ENCODE measurements at regions not wholly inside any gene's neighbourhood (a gene's known extent, or its start where the extent isn't known, plus 50 kb on each side); places are given as distances from the start of the nearest gene placed in this dataset.
"Not testable (repeated sequence)": the region's sequence is repeated elsewhere in the genome, so short reads cannot be mapped to it uniquely, and the experiment has no call there.

DNA sequence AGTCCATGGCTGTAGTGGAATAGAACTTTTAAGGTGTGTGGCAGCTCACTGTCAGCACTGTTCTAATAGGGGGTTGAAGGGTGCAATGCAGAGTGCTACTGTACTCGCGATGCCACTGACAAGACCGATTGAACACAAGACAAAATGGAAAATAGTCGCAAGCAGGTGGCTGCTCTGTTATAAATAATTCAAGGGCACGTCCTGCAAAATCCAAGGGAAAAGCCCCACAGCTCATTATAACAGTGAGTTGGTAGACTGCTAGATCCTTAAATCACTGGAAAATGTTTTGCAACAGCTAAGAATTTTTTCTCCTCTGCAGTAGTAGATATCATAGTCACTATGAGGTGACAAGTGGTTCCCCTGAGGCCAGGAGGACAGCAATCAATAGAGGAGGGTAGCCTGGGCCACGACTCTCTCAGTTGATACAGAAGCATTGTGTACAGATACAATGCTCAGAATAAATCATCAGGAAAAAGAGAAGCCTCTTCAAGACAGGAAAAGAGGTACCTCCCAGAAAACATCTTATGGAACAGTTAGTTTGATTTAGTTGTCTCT, 926.3 kb downstream of the TLE4 start:
- DNase-seq: no peak

DNA sequence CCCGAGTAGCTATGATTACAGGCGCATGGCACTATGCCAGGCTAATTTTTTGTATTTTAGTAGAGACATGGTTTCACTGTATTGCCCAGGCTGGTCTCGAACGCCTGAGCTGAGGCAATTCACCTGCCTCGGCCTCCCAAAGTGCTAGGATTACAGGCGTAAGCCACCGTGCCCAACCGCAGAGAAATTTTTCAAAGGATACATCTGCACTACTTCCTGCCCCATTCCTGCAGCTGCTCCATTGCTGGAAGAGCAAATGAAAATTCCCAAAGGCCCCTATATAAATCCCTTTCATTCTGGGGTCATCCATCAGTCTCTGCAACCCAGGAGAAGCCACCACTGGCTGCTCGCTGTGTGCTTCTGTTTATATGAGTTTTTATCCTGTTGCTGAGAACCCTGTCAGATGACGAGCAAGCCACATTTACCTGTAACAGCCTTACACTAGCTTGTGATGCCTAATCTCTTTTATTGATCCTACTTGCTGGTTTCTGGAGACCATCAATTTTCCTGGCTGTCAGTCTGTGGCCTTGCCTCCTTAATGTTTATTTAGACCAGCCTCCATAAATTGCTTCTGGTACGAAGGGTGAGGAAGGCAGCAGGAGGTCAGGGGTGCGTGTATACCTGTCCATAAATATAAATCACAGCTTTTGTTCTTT, 925.3 kb downstream of the TLE4 start:
- no peak for DNase-seq

DNA sequence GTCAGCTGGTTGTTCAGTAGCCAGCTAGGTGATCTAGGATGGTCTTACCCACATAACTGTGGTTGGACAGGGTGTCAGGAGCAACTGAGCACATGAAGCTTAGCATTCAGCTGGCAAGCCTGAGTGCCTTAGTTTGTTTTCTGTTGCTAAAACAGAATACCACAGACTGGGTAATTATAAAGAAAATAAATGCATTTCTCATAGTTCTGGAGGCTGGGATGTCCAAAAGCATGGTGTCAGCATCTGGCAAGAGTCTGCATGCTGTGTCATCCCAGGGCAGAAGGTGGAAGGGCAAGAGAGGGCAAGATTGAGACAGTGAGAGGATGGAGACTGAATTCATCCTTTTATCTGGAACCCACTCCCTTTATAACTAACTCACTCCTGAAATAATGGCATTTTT, 921.5 kb downstream of the TLE4 start:
- DNase-seq: no peak

DNA sequence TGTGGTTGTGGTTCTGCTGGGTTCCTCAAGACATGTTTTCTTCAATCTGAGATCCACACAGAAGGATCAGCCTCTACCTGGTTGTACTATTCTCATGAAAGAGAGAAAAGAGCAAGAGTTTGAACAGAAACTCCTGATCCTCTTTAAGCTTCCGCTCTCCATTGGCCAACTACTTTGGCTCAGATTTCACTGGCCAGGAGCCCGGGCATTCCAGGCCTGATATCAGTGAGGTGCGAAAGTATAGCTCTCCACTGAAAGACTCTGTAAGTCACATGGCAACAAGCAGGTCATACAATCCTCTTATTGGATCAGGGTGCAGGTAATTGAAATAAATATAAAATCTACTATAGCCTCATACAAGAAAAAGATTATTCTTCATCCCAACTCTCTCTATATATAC, 920.5 kb downstream of the TLE4 start:
- DNase-seq: no peak

DNA sequence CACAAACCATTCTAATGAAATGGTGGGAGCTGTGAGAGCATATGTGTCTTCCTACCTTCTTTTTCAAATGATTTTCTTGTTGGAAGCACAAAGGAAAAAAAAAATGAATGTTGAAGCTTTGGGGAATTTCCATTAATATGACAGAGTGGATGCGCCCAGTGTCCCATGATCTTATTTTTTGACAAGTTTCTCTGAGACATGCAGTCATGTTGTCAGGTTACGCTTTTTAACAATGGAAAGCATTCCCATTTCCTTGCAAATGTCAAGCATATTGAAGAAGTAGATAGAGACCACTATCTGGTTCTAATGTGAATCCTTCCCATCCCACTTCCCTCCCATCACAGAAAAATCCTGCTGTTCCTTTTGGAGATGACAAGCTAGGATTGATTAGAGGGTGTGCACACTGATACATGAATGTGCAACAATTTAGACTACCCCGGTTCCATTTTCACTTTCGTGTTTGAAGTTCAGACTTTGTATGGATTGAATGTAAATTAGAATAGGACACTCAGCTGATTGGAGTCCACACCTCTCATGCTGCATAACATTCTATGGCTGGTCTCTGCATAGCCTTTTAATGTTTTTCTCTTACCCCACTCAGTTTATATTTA, 919.4 kb downstream of the TLE4 start:
- DNase-seq: no peak

DNA sequence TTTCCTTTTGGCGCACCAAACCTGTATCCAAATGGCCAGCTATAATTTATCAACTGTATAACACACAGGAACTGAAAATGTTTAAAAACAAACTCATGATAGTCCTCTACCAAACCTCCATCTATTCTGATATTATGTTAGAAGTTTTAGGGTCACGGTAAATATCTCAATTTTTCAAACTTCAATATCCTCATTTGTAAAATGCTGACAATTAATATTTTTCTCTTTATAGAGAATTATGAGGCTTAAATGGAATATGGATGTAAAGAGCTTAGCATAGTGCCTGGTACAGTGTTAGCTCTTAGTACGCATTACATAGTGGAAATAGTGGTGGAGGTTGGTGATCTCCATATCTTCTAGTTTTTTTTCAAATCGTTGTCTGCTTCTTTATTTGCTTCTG, 917.6 kb downstream of the TLE4 start:
- DNase-seq: no peak

DNA sequence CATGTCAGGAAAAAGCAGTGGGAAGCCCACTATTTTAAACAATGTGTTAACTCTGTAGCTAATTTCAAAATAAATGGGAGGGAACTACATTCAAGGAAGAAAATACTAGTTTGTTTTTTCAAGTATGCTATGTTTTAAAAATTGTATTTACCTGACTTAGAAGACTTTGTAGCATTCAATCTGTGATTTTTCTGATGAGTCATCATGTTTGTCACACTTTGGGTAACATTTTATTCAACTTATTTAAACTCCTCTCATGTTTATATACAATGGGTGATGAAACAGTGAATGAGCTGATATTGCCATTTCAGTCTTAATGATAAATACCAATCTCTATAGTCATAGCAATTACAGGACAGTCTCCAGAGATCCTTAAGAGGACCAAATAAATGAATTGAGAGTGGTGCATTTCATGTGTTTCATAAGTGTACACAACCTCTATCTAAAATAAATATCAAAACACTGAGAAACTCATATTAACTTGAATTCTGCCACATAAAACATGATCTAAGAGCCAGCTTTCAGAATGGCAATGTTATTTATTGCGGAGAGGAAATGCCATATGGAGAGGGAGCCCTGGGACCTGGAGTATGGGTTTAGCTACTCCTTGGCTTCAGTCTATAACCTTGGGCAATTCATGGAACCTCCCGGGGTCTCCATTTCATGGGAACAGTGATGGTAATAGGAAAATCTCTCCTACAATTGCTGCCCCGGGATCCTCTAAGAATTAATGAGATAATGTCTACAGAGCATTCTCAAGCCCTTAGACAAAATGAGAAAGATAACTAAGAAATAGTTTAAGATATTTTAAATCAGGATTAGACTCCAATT, 913.9 kb downstream of the TLE4 start:
- no peak for DNase-seq

DNA sequence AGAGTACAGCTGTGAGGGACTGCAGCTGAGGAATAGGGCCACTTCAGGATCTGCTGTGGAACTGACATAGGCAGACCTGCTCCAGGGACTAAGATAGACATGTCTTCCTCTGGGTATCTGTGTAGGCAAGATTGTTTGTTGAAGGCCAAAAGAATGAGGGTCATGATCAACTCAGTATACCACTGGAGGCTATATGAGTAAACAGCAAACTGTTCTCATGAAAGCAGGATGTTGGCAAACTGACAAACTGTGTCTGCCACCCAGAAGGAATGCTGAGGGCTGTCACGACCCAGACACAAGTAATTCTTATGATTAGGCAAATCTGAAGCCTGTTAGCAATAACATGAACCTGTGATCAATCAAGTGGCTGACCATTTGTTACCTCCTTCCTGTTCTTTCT, 910.5 kb downstream of the TLE4 start:
- DNase-seq: not testable (repeated sequence)

DNA sequence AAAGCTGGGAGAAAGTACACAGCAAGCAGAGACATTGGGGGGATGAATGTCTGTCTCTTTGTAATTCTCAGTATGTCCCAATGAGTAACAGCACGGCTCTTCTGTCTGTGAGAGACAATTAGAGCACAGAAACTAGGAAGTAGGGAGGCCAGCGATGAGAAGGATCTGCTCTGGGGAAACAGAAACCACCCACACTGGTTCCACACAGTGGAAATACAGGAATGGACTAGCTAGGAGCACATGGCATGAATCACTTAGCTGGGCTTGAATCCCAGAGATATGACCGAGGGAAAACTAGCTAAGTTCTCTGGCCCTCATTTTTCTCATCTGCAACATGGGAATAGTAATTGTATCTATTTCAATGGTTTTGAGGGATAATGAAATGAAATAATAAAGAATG, 895.9 kb downstream of the TLE4 start:
- no peak for DNase-seq

DNA sequence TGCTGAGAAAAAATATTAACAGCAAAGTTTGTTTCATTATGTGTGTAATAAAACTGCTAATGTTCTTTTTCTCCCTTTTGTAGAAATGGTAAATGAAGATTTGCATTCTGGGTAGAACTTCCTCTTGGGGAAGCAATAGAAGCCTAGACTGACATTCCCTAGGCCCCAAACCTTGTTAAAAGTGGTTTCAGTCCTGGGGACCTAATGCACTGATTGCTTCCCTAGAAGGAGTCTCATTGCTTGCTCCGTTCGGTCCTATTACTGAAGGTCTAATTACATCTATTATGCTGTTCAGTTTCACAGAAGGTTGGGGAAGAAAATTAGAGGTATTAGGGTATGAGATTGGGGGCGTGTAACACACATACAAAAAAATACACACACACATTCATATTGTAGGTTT, 893.8 kb downstream of the TLE4 start:
- DNase-seq: no peak

DNA sequence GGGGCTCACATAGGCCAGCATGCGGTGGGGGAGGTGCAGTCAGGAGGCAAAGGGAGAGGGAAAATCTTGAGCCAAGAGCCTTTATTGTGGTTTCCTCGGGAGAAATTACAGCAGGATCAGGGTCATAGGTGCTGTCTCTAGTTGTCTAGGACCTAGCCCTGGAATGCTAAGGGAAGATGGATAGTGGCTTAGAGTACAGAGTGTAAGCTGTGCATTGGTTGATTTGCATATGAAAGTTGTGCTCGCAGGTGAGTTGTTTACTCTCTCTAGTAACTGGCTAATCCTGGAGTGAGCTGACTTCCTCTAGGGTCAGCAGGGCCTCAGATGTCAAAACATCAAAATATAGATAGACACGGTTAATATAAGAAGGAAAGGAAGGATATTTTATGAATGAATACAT, 877.7 kb downstream of the TLE4 start:
- no peak for DNase-seq

DNA sequence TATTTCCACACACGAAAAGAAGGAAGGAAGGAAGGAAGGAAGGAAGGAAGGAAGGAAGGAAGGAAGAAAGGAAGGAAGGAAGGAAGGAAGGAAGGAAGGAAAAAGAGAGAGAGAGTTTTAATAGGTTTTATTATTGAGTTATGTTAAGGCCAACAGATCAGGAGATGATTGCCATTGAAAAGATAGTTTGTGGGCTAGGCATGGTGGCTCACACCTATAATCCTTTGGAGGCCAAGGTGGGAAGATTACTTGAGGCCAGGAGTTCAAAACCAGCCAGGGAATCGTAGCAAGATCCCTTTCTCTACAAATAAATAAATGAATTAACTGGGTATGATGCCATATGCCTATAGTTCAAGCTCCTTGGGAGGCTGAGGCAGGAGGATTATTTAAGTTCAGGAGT, 877.2 kb downstream of the TLE4 start:
- no peak for DNase-seq

DNA sequence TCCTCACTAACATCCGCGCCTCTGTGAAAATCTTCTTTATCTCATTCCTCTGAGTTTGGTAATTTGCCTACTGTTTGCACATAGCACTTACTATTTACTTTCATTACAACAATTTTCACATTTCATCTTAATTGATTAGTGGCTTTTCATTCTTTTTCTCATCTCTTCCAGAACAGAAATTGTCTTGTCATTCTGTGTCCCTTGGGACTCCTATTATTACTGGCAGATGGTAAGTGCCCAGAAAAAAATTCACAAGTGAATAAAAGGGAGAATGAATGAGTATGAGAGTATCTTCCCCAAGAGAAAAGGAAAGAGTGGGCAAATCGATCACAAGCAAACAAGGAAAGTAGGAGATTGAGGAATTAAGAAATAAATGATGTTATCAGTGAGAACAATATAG, 876.1 kb downstream of the TLE4 start:
- no peak for DNase-seq

DNA sequence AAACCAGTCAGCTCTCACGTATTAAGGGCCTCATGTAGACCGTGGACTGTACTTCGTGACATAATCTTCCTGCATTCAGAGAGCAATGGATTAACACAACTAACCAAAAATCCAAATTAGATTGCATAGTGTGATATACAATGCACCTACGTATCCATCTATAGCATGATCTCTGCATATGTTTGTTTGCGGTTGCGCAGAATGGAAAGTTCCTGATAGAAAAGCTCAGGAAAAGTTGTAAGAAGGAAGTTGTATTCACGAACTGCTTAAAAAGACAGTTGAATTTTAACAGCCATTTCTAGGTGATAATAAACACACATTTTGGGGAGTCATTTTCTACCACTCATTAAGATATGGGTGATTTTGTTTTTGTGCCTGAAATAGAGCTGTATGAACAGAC, 869.0 kb downstream of the TLE4 start:
- DNase-seq: no peak

DNA sequence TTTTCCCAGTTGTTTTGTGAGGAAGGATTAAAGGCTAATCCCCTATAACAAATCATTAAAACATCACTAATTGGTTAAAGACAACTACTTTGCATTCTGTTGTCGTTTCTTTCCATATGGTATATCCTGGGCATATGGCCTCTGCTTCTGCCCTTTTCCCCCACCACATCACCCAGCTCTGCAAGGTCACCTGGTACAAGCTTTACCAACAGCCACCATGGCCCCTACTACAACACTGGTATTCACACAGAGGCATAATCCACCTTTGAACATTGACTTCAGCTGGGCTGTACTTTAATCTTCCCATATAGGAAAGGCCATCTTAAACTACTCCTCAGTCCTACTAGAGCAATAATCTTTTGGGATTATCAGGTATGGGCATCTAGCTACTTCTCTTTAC, 866.1 kb downstream of the TLE4 start:
- no peak for DNase-seq

DNA sequence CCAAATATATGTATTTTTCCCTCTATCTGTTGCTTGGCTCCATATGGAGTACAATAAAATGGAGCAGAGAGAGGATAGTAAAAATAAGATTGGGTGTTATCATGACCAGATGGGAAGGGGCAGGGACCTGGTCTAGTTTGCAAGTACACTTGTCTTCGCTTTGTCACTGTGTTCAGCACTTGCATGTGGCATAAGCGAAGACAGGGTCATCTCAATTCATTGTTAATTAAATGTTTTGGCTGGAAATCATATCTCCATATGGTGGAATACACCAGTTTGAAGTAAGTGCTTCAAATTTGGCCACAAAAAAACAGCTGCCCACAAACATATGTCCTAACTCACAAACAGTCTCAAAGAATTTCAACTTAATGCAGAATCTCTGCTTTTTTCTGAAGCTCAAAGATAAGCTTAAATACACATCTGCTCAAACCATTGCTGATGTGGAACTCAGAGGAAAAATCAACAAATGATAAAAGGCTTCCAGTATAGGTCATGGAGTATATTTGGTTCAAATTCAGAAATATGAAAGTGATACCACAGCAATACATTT, 865.4 kb downstream of the TLE4 start:
- no peak for DNase-seq

DNA sequence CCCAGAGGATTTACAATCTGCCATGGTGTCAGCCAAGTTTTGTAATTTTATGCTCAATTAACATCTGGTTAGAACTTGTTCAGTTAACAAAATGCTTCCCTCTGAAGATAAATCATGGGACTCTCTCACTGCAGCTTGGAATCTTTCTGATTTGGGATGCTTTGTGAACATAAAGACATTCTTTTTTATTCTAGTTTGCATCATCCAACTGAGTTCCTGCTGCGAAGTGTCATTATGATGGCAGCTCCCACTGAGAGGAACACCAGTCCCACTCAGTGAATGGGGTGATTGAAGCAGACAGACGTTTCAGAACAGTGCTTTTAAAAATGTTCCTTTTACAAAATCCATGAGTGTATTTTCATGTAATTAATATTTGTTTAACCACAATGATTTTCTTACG, 863.8 kb downstream of the TLE4 start:
- no peak for DNase-seq

DNA sequence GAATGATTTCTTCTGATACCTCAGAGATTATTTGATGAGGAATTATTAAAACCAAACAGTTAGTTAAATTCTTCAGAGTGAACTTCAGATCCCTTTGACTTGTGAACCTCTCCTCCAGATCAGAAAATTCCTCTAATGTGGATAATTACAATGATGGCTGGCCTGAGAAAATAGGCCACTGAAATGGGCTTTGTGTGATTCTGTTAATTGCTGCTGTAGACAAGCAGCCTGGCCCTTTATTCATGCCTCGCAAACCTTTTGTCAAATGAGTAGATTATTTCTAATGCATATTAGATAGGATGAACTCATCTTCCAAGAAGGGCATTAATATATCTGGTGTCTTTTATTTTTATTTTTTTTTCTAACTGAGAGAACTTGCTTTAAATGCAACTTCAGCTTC, 855.2 kb downstream of the TLE4 start:
- DNase-seq: no peak

DNA sequence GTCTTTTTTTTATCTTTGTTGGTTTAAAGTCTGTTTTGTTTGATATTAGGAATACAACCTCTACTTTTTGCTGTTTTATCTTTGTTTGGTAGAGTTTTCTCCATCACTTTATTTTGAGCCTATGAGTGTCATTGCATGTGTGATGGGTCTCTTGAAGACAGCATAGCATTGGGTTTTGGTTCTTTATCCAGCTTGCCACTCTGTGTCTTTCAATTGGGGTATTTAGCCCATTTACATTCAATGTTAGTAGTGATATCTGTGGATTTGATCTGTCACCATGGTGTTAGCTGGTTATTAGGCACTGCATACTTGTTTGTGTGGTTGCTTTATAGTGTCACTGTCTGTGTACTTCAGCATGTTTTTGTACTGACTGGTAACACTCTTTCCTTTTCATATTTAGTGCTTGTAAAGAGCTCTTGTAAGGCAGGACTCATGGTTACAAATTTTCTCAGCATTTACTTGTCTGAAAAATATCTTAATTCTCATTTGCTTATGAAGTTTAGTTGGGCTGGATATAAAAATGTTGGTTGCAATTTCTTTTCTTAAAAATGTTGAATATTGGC, 845.5 kb downstream of the TLE4 start:
- no peak for DNase-seq

DNA sequence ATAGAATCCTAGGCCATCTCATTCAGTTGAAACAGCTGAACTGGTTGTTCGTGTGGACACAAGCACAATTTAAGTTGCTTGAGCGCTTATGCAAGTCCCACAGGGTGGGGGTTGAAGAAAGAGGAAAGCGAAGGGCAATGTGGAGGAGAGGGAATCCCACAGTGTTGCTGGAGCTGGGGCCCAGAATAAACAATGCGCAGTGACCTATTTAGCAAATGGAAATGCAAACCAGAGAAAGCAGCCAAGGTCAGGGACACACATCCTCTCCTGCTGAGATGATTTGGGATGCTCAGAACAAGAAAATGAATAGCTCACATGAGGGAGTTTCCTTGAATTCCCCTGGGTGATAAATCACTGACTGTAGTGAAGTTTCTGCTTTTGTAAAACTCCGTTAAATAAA, 838.3 kb downstream of the TLE4 start:
- DNase-seq: no peak

DNA sequence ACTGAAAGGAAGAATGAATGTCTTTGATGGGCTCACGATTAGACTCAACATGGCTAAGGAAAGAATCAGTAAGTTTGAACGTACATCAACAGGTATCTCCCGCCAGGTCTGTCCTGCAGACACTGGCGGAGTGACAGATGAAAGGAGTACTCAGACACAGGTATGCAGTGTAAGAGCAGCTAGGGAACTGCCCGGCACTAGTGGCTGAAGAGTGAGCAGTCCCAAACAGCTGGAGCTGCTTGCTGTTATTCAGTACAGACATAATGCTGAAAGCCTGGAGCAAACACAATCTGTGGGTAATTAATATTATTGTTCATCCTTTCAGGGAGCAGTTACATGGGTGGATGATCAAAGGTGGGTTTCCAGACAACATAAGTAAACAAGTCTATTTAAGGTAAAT, 835.5 kb downstream of the TLE4 start:
- DNase-seq: no peak

DNA sequence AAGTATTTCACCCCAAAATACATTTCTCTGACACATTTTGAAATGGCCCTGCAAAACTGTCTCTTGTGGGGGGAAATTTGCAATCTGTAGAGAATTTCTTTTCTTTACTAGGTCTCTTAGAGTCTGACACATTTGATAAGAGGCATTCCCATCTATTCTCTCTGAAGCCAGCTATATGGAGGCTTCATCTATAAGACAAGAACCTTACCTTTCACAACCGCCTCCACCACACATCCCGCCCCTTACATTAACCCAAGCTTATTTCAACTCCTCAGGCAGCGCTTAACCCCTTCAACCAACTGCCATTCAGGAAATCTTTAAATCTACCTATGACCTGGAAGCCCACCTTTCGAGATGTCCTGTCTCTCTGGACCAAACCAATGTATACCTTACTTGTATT, 829.5 kb downstream of the TLE4 start:
- DNase-seq: no peak

DNA sequence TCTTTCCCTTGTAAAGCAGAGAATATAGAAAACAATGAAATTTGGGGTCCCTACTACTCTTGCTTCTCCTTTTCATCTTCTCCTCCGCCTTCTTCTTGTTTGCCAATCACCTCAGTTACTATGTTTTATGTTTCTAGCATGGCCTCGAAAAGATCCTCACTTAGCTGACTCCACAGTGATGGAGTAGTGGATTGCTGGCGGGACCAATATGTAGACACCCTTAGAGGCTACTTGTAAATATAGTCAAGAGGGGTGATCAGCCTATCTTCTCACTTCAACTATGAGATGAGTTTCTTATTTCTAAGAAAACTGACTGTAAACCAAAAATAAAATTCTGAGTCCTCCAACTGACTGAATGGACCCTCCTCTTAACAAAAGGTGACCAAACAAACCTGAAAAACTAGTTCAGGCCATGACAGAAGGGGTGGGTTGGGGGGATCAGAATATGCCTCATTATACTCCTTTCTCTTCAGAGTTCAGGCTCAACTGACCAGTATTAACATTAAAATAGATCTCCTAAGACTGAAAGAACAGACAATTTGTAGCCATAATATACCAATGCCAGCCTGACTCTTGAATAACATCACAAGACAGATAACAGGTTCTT, 829.0 kb downstream of the TLE4 start:
- no peak for DNase-seq

Measured in MV-4-11 (cell line).